ENCODE measurements at regions not wholly inside any gene's neighbourhood (a gene's known extent, or its start where the extent isn't known, plus 50 kb on each side); places are given as distances from the start of the nearest gene placed in this dataset.

- CTCF ChIA-PET: no interaction called here
- no peaks in the 10 kb centered on the region for H3K36me3 Mint-ChIP-seq (ENCODE audit: insufficient read depth, unreplicated experiment)
- no peaks in the 10 kb centered on the region for H3K4me1 Mint-ChIP-seq (ENCODE audit: low read depth, unreplicated experiment)
- intact Hi-C loops (cut with micrococcal nuclease; ENCODE audit: unreplicated experiment): no loop called here
- H3K27ac Mint-ChIP-seq (ENCODE audit: unreplicated experiment): no peak overlapping the region
- H3K27me3 Mint-ChIP-seq (ENCODE audit: unreplicated experiment): no peaks in the 10 kb centered on the region
- no peaks in the 10 kb centered on the region for H3K9me3 Mint-ChIP-seq (ENCODE audit: low read depth, unreplicated experiment)
- TF ChIP-seq CTCF (IDR thresholded peaks at IDR 0.05; ENCODE audit: unreplicated experiment): no peak
- BruUV-seq (replicated peaks): no TSS peak
- H3K4me3 Mint-ChIP-seq (ENCODE audit: low read depth, unreplicated experiment): no peak overlapping the region
- DNase-seq: no peak
Observed at GRCh38 chr1:65045022-65045817, 78.9 kb upstream of the JAK1 start.

GRCh38 chr1:65048335-65048734 lies 82.0 kb upstream of the JAK1 start:
- no peak for DNase-seq
- intact Hi-C loops (cut with micrococcal nuclease; ENCODE audit: unreplicated experiment): no loop called here
- Mint-ChIP-seq H3K9me3 (ENCODE audit: low read depth, unreplicated experiment) (no peaks in the 10 kb centered on the region), H3K36me3 (ENCODE audit: insufficient read depth, unreplicated experiment) (no peaks in the 10 kb centered on the region), H3K27ac (ENCODE audit: unreplicated experiment) (no peak overlapping the region), H3K27me3 (ENCODE audit: unreplicated experiment) (no peaks in the 10 kb centered on the region), H3K4me1 (ENCODE audit: low read depth, unreplicated experiment) (no peaks in the 10 kb centered on the region), H3K4me3 (ENCODE audit: low read depth, unreplicated experiment) (no peak overlapping the region)
- no TSS peak for BruUV-seq (replicated peaks)
- TF ChIP-seq CTCF (IDR thresholded peaks at IDR 0.05; ENCODE audit: unreplicated experiment): no peak
- CTCF ChIA-PET: no interaction called here

- Mint-ChIP-seq H3K27ac (ENCODE audit: unreplicated experiment) (no peak overlapping the region), H3K36me3 (ENCODE audit: insufficient read depth, unreplicated experiment) (no peaks in the 10 kb centered on the region), H3K4me1 (ENCODE audit: low read depth, unreplicated experiment) (no peaks in the 10 kb centered on the region), H3K27me3 (ENCODE audit: unreplicated experiment) (no peaks in the 10 kb centered on the region), H3K4me3 (ENCODE audit: low read depth, unreplicated experiment) (no peak overlapping the region), H3K9me3 (ENCODE audit: low read depth, unreplicated experiment) (peaks cover 2% of the 10 kb centered on the region)
- TF ChIP-seq CTCF (IDR thresholded peaks at IDR 0.05; ENCODE audit: unreplicated experiment): no peak
- CTCF ChIA-PET: interaction anchor here (0.7 to 1.0 kb wide), 2 partner anchors 16 to 21 kb away, joined by 3 to 4 read pairs; no protein-coding TSS in a partner anchor
- intact Hi-C loops (cut with micrococcal nuclease; ENCODE audit: unreplicated experiment): no loop called here
- no TSS peak for BruUV-seq (replicated peaks)
- no peak for DNase-seq
Observed at GRCh38 chr1:65049941-65050713, 83.8 kb upstream of the JAK1 start.

- Mint-ChIP-seq H3K36me3 (ENCODE audit: insufficient read depth, unreplicated experiment) (no peaks in the 10 kb centered on the region), H3K27me3 (ENCODE audit: unreplicated experiment) (no peaks in the 10 kb centered on the region), H3K9me3 (ENCODE audit: low read depth, unreplicated experiment) (peaks cover 2% of the 10 kb centered on the region), H3K27ac (ENCODE audit: unreplicated experiment) (no peak overlapping the region), H3K4me3 (ENCODE audit: low read depth, unreplicated experiment) (no peak overlapping the region), H3K4me1 (ENCODE audit: low read depth, unreplicated experiment) (no peaks in the 10 kb centered on the region)
- intact Hi-C loops (cut with micrococcal nuclease; ENCODE audit: unreplicated experiment): no loop called here
- CTCF ChIA-PET: interaction anchor here (0.7 to 1.0 kb wide), 2 partner anchors 15 to 22 kb away, joined by 3 to 4 read pairs; no protein-coding TSS in a partner anchor
- BruUV-seq (replicated peaks): no TSS peak
- no peak for TF ChIP-seq CTCF (IDR thresholded peaks at IDR 0.05; ENCODE audit: unreplicated experiment)
- DNase-seq: no peak
Observed at GRCh38 chr1:65050735-65051134, 84.4 kb upstream of the JAK1 start.

Measured in Calu3 (cell line).